Gastrocnemius medialis (tissue), 4 donors: ENCODE measurements at regions not wholly inside any gene's neighbourhood (a gene's known extent, or its start where the extent isn't known, plus 50 kb on each side); places are given as distances from the start of the nearest gene placed in this dataset.

Source experiments
- POLR2A ChIP-seq, 2 donors: fragments of 450-650 bp; IDR thresholded peaks; one replicate each; pipeline ENCODE4 v1.6.1; 2017; ENCODE audit warnings: antibody characterized with exemption in 2 of 2, mild to moderate bottlenecking in 2 of 2, moderate library complexity in 2 of 2
- TF ChIP-seq, protein P1 (sequence below), 5 experiments: fragments of 450-650 bp in 3 of 5; fragments of 200-600 bp in 2 of 5; sonication (generic) in 2 of 5; IDR thresholded peaks in 4 of 5; conservative IDR thresholded peaks in 1 of 5; 1 replicate in 4 of 5; 2 replicates in 1 of 5; pipeline ENCODE4 v1.5.1; 2016 to 2019; ENCODE audit warnings: antibody characterized with exemption in 5 of 5, mild to moderate bottlenecking in 3 of 5, moderate library complexity in 3 of 5

DNA sequence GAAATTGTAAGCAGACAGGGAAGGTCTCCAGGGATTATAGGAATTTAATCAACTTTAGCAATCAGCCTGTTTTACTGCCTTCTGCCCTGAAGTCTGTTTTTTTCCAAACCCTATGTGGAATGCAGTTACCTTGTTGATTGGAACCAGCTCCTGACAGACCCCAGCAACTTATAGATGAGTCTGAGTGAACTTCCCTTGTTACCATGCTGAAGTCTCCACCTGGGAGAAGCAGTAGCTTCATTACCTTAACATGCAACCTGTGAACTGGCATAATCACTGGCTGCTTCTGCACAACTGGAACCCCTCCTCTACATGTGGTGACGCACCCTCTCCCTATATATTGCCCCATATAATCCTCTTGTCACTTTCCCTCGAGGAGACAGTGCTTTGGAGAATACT is 226.3 kb upstream of the SPOPL start:
- TF ChIP-seq, protein P1, sequence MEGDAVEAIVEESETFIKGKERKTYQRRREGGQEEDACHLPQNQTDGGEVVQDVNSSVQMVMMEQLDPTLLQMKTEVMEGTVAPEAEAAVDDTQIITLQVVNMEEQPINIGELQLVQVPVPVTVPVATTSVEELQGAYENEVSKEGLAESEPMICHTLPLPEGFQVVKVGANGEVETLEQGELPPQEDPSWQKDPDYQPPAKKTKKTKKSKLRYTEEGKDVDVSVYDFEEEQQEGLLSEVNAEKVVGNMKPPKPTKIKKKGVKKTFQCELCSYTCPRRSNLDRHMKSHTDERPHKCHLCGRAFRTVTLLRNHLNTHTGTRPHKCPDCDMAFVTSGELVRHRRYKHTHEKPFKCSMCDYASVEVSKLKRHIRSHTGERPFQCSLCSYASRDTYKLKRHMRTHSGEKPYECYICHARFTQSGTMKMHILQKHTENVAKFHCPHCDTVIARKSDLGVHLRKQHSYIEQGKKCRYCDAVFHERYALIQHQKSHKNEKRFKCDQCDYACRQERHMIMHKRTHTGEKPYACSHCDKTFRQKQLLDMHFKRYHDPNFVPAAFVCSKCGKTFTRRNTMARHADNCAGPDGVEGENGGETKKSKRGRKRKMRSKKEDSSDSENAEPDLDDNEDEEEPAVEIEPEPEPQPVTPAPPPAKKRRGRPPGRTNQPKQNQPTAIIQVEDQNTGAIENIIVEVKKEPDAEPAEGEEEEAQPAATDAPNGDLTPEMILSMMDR (IDR thresholded peaks at IDR 0.05 in 4 of 5, conservative IDR thresholded peaks at IDR 0.05 in 1 of 5): no peak
- TF ChIP-seq POLR2A (IDR thresholded peaks at IDR 0.05): no peak
